ENCODE measurements at regions not wholly inside any gene's neighbourhood (a gene's known extent, or its start where the extent isn't known, plus 50 kb on each side); places are given as distances from the start of the nearest gene placed in this dataset.

GRCh38 chr3:56955492-56956111, 104.9 kb upstream of the SPATA12 start:
- Histone ChIP-seq H3K4me1 (ENCODE audit: control insufficient read depth, insufficient read depth, low read length) (no peaks in the 10 kb centered on the region), H2BK20ac (ENCODE audit: low read depth, low read length) (no peak overlapping the region), H3K9me3 (ENCODE audit: control insufficient read depth, insufficient read depth, low read length) (no peaks in the 10 kb centered on the region), H3K23ac (ENCODE audit: low read depth, low read length) (no peak overlapping the region), H3K4me2 (ENCODE audit: low read depth, low read length) (no peak overlapping the region), H3K14ac (replicated peaks; ENCODE audit: low read depth, low read length) (no peak overlapping the region), H2AFZ (replicated peaks; ENCODE audit: low read length, poor library complexity) (no peak overlapping the region), H3K9me1 (ENCODE audit: insufficient read depth, low read length) (no peaks in the 10 kb centered on the region), H2BK15ac (ENCODE audit: low read depth, low read length) (no peak overlapping the region), H3K56ac (ENCODE audit: extremely low read depth, insufficient read depth, low read length) (no peak overlapping the region), H3K4me3 (ENCODE audit: insufficient read depth, low read depth, low read length) (no peak overlapping the region), H3K18ac (ENCODE audit: low read depth, low read length) (no peak overlapping the region), H2BK120ac (ENCODE audit: low read depth, low read length) (no peak overlapping the region), H3K9ac (ENCODE audit: low read depth, low read length) (no peak overlapping the region), H2AK5ac (ENCODE audit: low read depth, low read length) (no peak overlapping the region), H4K20me1 (ENCODE audit: insufficient read depth, low read length) (no peaks in the 10 kb centered on the region), H2AK9ac (replicated peaks; ENCODE audit: low read depth, low read length, poor library complexity) (no peak overlapping the region), H3K4ac (ENCODE audit: low read depth, low read length) (no peak overlapping the region), H4K91ac (ENCODE audit: insufficient read depth, low read depth, low read length) (no peak overlapping the region), H2BK5ac (ENCODE audit: low read depth, low read length, poor library complexity, severe bottlenecking) (no peak overlapping the region), H4K5ac (ENCODE audit: low read depth, low read length) (no peak overlapping the region), H3K79me1 (ENCODE audit: low read depth in 1 of 2, low read length in 2 of 2) (no peaks in the 10 kb centered on the region), H3K36me3 (ENCODE audit: control insufficient read depth, insufficient read depth, low read length) (no peaks in the 10 kb centered on the region), H3K27me3 (ENCODE audit: control insufficient read depth, insufficient read depth, low read length) (no peaks in the 10 kb centered on the region; the same call in 1 of the 2 replicates), H3K27ac (ENCODE audit: insufficient read depth, low read length) (no peak overlapping the region), H4K8ac (ENCODE audit: low read depth in 2 of 2, low read length in 2 of 2) (no peak overlapping the region)
- DNase-seq: no peak
- intact Hi-C loops (cut with micrococcal nuclease): no loop called here
- no TSS peak for BruUV-seq (replicated peaks)
- in situ Hi-C loops (cut with MboI; ENCODE audit: low sequenced_read_pairs): no loop called here
- TF ChIP-seq MAZ (IDR thresholded peaks at IDR 0.05; ENCODE audit: borderline replicate concordance, low read depth, low read length) (no peak), CEBPB (IDR thresholded peaks at IDR 0.05; ENCODE audit: low read depth, low read length) (no peak), BHLHE40 (IDR thresholded peaks at IDR 0.05; ENCODE audit: low read depth, low read length) (no peak), MXI1 (IDR thresholded peaks at IDR 0.05; ENCODE audit: borderline replicate concordance, low read depth, low read length) (no peak), SMC3 (IDR thresholded peaks at IDR 0.05; ENCODE audit: low read depth, low read length) (no peak), USF2 (IDR thresholded peaks at IDR 0.05; ENCODE audit: low read depth, low read length) (no peak), MAFK (IDR thresholded peaks at IDR 0.05; ENCODE audit: low read depth, low read length) (no peak), CTCF (conservative IDR thresholded peaks at IDR 0.05; ENCODE audit: low read depth, low read length) (no peak)
- dilution Hi-C loops (cut with HindIII; ENCODE audit: low sequenced_read_pairs, unreplicated experiment): no loop called here
- CTCF ChIA-PET: no interaction called here
- WGBS, 2 experiments (ENCODE audit: extremely low coverage in 2 of 2, insufficient read length in 1 of 2): no CpG with 5 or more reads among the region's 5 CpGs
- no peak for ATAC-seq (ENCODE audit: low read depth)
- POLR2A ChIA-PET (ENCODE audit: unreplicated experiment): no interaction called here
